Right renal pelvis (tissue), 4 donors: ENCODE measurements at regions not wholly inside any gene's neighbourhood (a gene's known extent, or its start where the extent isn't known, plus 50 kb on each side); places are given as distances from the start of the nearest gene placed in this dataset.
"Not testable (repeated sequence)": the region's sequence is repeated elsewhere in the genome, so short reads cannot be mapped to it uniquely, and the experiment has no call there.

Experiments
- DNase-seq, 4 donors: peaks; one replicate each; pipeline ENCODE4 v3.0.0-alpha.2; 2013; ENCODE audit warnings: low read depth in 4 of 4, low spot score in 3 of 4, missing footprints in 1 of 4

- DNase-seq, result no peak
These were observed 303.6 kb upstream of the TFPI start for GRCh38 chr2:187857826-187858225.

GRCh38 chr2:187862715-187863114 is 308.5 kb upstream of the TFPI start:
- no peak for DNase-seq

GRCh38 chr2:187865025-187865424 is 310.8 kb upstream of the TFPI start:
- no peak for DNase-seq

GRCh38 chr2:187867165-187867564 is 312.9 kb upstream of the TFPI start:
- DNase-seq, result no peak

GRCh38 chr2:187869195-187869594 is 315.0 kb upstream of the TFPI start:
- DNase-seq, result no peak

GRCh38 chr2:187871506-187871905 is 317.3 kb upstream of the TFPI start:
- no peak for DNase-seq

GRCh38 chr2:187873132-187873531 is 318.9 kb upstream of the TFPI start:
- DNase-seq, result no peak

GRCh38 chr2:187874786-187875185 is 320.6 kb upstream of the TFPI start:
- no peak for DNase-seq

- no peak for DNase-seq
These were observed 321.3 kb upstream of the TFPI start for GRCh38 chr2:187875261-187876141.

- no peak for DNase-seq
These were observed 322.3 kb upstream of the TFPI start for GRCh38 chr2:187876554-187876953.

GRCh38 chr2:187877391-187877790 is 323.2 kb upstream of the TFPI start:
- no peak for DNase-seq

- no peak for DNase-seq
These were observed 323.9 kb upstream of the TFPI start for GRCh38 chr2:187878112-187878511.

- DNase-seq, result no peak
These were observed 325.3 kb upstream of the TFPI start for GRCh38 chr2:187879491-187879890.

- DNase-seq, result no peak
These were observed 329.8 kb upstream of the TFPI start for GRCh38 chr2:187884003-187884402.

GRCh38 chr2:187890690-187891089 is 336.5 kb upstream of the TFPI start:
- no peak for DNase-seq

- no peak for DNase-seq
These were observed 345.8 kb upstream of the TFPI start for GRCh38 chr2:187900021-187900420.

- DNase-seq, result no peak
These were observed 351.8 kb upstream of the TFPI start for GRCh38 chr2:187906021-187906420.

GRCh38 chr2:187910922-187911321 is 356.7 kb upstream of the TFPI start:
- not testable (repeated sequence) for DNase-seq

GRCh38 chr2:187912950-187913349 is 358.7 kb upstream of the TFPI start:
- DNase-seq, result no peak

- no peak for DNase-seq
These were observed 361.6 kb upstream of the TFPI start for GRCh38 chr2:187915810-187916209.

GRCh38 chr2:187916799-187917198 is 362.6 kb upstream of the TFPI start:
- no peak for DNase-seq

GRCh38 chr2:187917535-187917934 is 363.3 kb upstream of the TFPI start:
- no peak for DNase-seq
